ENCODE measurements at regions not wholly inside any gene's neighbourhood (a gene's known extent, or its start where the extent isn't known, plus 50 kb on each side); places are given as distances from the start of the nearest gene placed in this dataset.
"Not testable (repeated sequence)": the region's sequence is repeated elsewhere in the genome, so short reads cannot be mapped to it uniquely, and the experiment has no call there.

GRCh38 chr3:160047876-160048275 is 59.2 kb downstream of the IL12A start:
- no peak for DNase-seq

- DNase-seq = no peak
Measured at GRCh38 chr3:160049038-160049437, 60.4 kb downstream of the IL12A start.

GRCh38 chr3:160049565-160049964 is 60.9 kb downstream of the IL12A start:
- no peak for DNase-seq

- no peak for DNase-seq
Measured at GRCh38 chr3:160049988-160050387, 61.4 kb downstream of the IL12A start.

GRCh38 chr3:160052385-160053047 is 63.9 kb downstream of the IL12A start:
- DNase-seq = no peak

GRCh38 chr3:160053048-160053391 is 64.4 kb downstream of the IL12A start:
- no peak for DNase-seq

- DNase-seq = not testable (repeated sequence)
Measured at GRCh38 chr3:160054862-160055261, 66.2 kb downstream of the IL12A start.

GRCh38 chr3:160055659-160056058 is 67.0 kb downstream of the IL12A start:
- DNase-seq = no peak

GRCh38 chr3:160057331-160057730 is 68.7 kb downstream of the IL12A start:
- DNase-seq = no peak

- no peak for DNase-seq
Measured at GRCh38 chr3:160060409-160061027, 71.9 kb downstream of the IL12A start.

- no peak for DNase-seq
Measured at GRCh38 chr3:160061525-160061924, 72.9 kb downstream of the IL12A start.

GRCh38 chr3:160065282-160065681 is 76.6 kb downstream of the IL12A start:
- DNase-seq = no peak

GRCh38 chr3:160065786-160066185 is 77.2 kb downstream of the IL12A start:
- DNase-seq = no peak

- DNase-seq = no peak
Measured at GRCh38 chr3:160069986-160070385, 81.4 kb downstream of the IL12A start.

GRCh38 chr3:160076519-160076918 is 87.9 kb downstream of the IL12A start:
- no peak for DNase-seq

GRCh38 chr3:160078533-160078932 is 89.9 kb downstream of the IL12A start:
- DNase-seq = no peak

- DNase-seq = no peak
Measured at GRCh38 chr3:160081958-160082533, 93.4 kb downstream of the IL12A start.

- no peak for DNase-seq
Measured at GRCh38 chr3:160084998-160085397, 96.4 kb downstream of the IL12A start.

- no peak for DNase-seq
Measured at GRCh38 chr3:160088492-160089137, 100.0 kb downstream of the IL12A start.

GRCh38 chr3:160090653-160091052 is 102.0 kb downstream of the IL12A start:
- no peak for DNase-seq

- DNase-seq = no peak
Measured at GRCh38 chr3:160091441-160091840, 102.8 kb downstream of the IL12A start.

- no peak for DNase-seq
Measured at GRCh38 chr3:160092760-160093159, 104.1 kb downstream of the IL12A start.

- no peak for DNase-seq
Measured at GRCh38 chr3:160094562-160094961, 105.9 kb downstream of the IL12A start.

GRCh38 chr3:160097478-160097877 is 108.8 kb downstream of the IL12A start:
- DNase-seq = no peak
